IPS-18a (cell line): ENCODE measurements at regions not wholly inside any gene's neighbourhood (a gene's known extent, or its start where the extent isn't known, plus 50 kb on each side); places are given as distances from the start of the nearest gene placed in this dataset.

Experiments used
- H3K27ac ChIP-seq: one replicate; pipeline ENCODE4 v1.5.1; 2013; ENCODE audit warnings: low read length
- H3K27me3 ChIP-seq: one replicate; pipeline ENCODE4 v1.6.1; 2013; ENCODE audit warnings: mild to moderate bottlenecking, low read length; ENCODE audit not compliant: control insufficient read depth, insufficient read depth
- H3K36me3 ChIP-seq: one replicate; pipeline ENCODE4 v1.6.1; 2013; ENCODE audit warnings: low read depth, low read length; ENCODE audit not compliant: control insufficient read depth
- H3K4me1 ChIP-seq: one replicate; pipeline ENCODE4 v1.6.1; 2013; ENCODE audit warnings: low read depth, low read length; ENCODE audit not compliant: control insufficient read depth
- H3K4me3 ChIP-seq: one replicate; pipeline ENCODE4 v1.5.1; 2013; ENCODE audit warnings: low read length
- H3K9ac ChIP-seq: one replicate; pipeline ENCODE4 v1.6.1; 2013; ENCODE audit warnings: mild to moderate bottlenecking, low read length, moderate library complexity
- H3K9me3 ChIP-seq: one replicate; pipeline ENCODE4 v1.6.1; 2013; ENCODE audit warnings: low read depth, low read length; ENCODE audit not compliant: control insufficient read depth

GRCh38 chr4:134471569-134471968 is 270.0 kb upstream of the PABPC4L start:
- no peaks in the 10 kb centered on the region for H3K9me3 ChIP-seq
- H3K4me3 ChIP-seq: no peak overlapping the region

GRCh38 chr4:134470544-134470943 is 269.0 kb upstream of the PABPC4L start:
- Histone ChIP-seq H3K9ac (no peak overlapping the region), H3K4me1 (no peaks in the 10 kb centered on the region), H3K27ac (no peak overlapping the region), H3K4me3 (no peak overlapping the region), H3K27me3 (no peaks in the 10 kb centered on the region), H3K9me3 (no peaks in the 10 kb centered on the region), H3K36me3 (no peaks in the 10 kb centered on the region)

More at GRCh38 chr4:134471569-134471968, 270.0 kb upstream of the PABPC4L start:
- Histone ChIP-seq H3K27ac (no peak overlapping the region), H3K4me1 (no peaks in the 10 kb centered on the region), H3K27me3 (no peaks in the 10 kb centered on the region), H3K36me3 (no peaks in the 10 kb centered on the region), H3K9ac (no peak overlapping the region)

- Histone ChIP-seq H3K9me3 (peaks cover 2% of the 10 kb centered on the region), H3K27me3 (no peaks in the 10 kb centered on the region), H3K27ac (no peak overlapping the region), H3K9ac (no peak overlapping the region), H3K4me3 (no peak overlapping the region), H3K4me1 (no peaks in the 10 kb centered on the region), H3K36me3 (no peaks in the 10 kb centered on the region)
Observed at GRCh38 chr4:134465417-134465816, 263.8 kb upstream of the PABPC4L start.

GRCh38 chr4:134463771-134464170 is 262.2 kb upstream of the PABPC4L start:
- Histone ChIP-seq H3K9me3 (peaks cover 4% of the 10 kb centered on the region), H3K4me1 (no peaks in the 10 kb centered on the region), H3K36me3 (no peaks in the 10 kb centered on the region), H3K27me3 (no peaks in the 10 kb centered on the region), H3K4me3 (no peak overlapping the region), H3K27ac (no peak overlapping the region), H3K9ac (no peak overlapping the region)

DNA sequence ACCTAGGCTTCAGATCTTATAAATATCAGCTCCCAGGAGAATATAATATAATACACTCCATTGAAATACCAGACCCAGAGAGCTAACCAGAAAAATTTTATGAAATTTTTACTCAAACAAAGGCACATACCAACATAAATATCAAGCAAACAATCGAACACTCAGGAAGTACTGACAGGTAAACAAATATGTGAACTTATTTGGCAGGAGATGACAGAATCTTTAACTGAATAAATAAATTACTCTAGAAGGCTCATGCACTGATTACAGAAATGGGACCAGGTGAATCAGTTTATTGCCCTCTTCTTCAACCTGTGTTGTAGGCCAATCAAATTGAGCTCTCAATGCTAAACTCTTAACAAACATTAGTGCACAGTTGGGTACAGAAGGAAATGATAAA is 225.2 kb upstream of the PABPC4L start:
- no peaks in the 10 kb centered on the region for H3K36me3 ChIP-seq
- H3K9me3 ChIP-seq: no peaks in the 10 kb centered on the region
- H3K27me3 ChIP-seq: no peaks in the 10 kb centered on the region
- H3K27ac ChIP-seq: no peak overlapping the region
- no peak overlapping the region for H3K4me3 ChIP-seq
- no peaks in the 10 kb centered on the region for H3K4me1 ChIP-seq
- H3K9ac ChIP-seq: no peak overlapping the region

DNA sequence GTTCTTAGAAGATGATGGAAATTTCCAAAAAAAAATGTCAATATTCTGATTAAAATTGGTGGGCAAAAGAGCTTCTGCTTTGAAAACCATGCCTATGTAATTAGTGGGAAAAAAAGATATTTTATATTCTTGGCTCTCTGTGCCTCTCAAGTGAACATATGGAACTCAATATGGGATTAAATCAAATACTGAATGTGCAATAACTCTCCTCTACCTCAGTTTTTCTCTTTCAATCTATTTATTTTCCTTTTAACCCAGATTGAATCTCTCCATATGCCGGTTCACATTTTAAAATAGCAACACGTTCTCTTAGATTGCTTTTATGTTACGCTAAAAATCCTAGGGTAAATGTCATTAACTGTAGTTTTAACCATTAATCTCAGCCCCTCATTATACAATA is 224.2 kb upstream of the PABPC4L start:
- Histone ChIP-seq H3K4me1 (no peaks in the 10 kb centered on the region), H3K4me3 (no peak overlapping the region), H3K9ac (no peak overlapping the region), H3K9me3 (no peaks in the 10 kb centered on the region), H3K36me3 (no peaks in the 10 kb centered on the region), H3K27me3 (no peaks in the 10 kb centered on the region), H3K27ac (no peak overlapping the region)

DNA sequence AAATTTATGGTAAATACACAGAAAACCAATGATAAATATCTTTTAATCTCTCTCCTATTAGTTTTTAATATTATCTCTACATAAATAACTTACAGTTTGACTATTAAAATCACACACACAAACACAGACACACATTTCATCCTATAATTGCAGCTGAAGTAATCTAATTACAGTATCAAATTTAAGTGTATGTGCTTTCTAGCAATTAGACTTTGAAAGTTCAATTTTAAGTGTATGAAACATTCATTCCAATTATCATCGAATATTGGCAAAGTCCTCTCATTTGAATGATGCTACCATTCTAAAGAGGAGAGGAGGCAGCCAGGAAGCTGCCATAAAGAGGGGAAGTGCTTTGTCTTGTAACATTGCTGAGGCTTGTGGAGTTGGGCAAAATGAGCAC is 221.2 kb upstream of the PABPC4L start:
- no peaks in the 10 kb centered on the region for H3K4me1 ChIP-seq
- H3K9ac ChIP-seq: no peak overlapping the region
- H3K27ac ChIP-seq: no peak overlapping the region

DNA sequence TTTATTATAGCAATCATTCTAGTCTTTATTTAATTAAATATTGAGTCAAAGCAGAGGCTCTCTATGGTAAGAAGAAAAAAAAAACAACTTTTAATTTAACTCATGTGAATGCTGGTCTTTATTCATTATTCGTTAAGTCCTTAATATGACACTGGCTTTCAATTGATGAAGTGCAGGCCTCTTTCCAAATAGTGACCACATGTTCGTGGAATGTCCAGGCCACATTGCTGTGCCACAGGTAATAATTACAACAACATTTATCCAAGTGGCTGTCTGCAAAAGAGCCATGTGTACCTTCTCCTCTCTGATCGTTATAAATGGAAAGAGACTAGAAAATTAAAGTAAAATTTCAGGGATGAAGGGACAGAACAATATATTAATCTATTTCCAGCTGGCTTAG is 220.1 kb upstream of the PABPC4L start:
- H3K36me3 ChIP-seq: no peaks in the 10 kb centered on the region
- no peaks in the 10 kb centered on the region for H3K4me1 ChIP-seq
- no peak overlapping the region for H3K4me3 ChIP-seq
- no peak overlapping the region for H3K9ac ChIP-seq
- H3K27ac ChIP-seq: no peak overlapping the region
- no peaks in the 10 kb centered on the region for H3K27me3 ChIP-seq
- H3K9me3 ChIP-seq: no peaks in the 10 kb centered on the region

More for the DNA sequence above, 221.2 kb upstream of the PABPC4L start:
- Histone ChIP-seq H3K4me3 (no peak overlapping the region), H3K9me3 (no peaks in the 10 kb centered on the region), H3K27me3 (no peaks in the 10 kb centered on the region), H3K36me3 (no peaks in the 10 kb centered on the region)

DNA sequence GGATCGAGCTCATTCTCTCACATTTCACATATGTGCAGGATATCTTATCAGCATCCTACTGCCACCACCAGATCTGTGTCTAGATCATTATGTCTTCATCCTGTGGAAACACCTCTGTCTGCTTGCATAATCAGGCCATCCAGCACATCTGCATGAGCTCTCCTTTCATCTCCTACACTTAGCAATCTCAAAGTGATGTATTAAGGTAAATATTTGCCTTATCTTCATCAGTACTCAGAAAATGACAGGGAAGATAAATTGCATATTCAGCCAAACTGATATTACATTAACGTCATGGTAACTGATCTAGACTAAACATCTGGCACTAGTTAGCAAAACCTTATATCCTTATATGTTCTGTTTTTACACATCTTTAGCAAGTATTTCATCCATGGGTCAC is 207.3 kb upstream of the PABPC4L start:
- H3K9me3 ChIP-seq: no peaks in the 10 kb centered on the region
- no peaks in the 10 kb centered on the region for H3K36me3 ChIP-seq
- H3K4me3 ChIP-seq: no peak overlapping the region
- no peaks in the 10 kb centered on the region for H3K27me3 ChIP-seq
- no peak overlapping the region for H3K27ac ChIP-seq
- H3K9ac ChIP-seq: no peak overlapping the region
- H3K4me1 ChIP-seq: no peaks in the 10 kb centered on the region

GRCh38 chr4:134401798-134402197 is 200.2 kb upstream of the PABPC4L start:
- H3K4me1 ChIP-seq: no peaks in the 10 kb centered on the region
- H3K27ac ChIP-seq: no peak overlapping the region
- no peak overlapping the region for H3K9ac ChIP-seq
- H3K36me3 ChIP-seq: no peaks in the 10 kb centered on the region
- no peaks in the 10 kb centered on the region for H3K9me3 ChIP-seq
- H3K4me3 ChIP-seq: no peak overlapping the region
- no peaks in the 10 kb centered on the region for H3K27me3 ChIP-seq

DNA sequence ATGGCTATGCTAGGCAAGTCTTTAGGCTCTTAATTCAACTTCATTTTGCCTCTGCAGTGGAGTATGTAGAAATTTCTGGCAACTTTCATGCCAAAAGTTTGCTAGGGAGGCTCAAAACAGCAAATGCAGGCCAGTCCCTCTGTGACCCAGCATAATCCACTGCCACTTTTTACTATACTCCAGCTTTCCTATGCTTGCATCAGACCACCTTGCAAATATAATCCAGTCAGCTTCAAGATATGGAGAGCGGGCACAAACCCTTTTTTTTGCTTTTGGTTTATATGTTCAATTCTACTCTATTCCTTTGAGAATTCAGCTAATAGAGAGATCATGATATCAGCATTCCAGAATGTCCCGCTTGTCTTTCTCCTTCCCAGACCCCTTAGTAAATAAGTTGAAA is 192.0 kb upstream of the PABPC4L start:
- Histone ChIP-seq H3K36me3 (no peaks in the 10 kb centered on the region), H3K27ac (no peak overlapping the region), H3K9me3 (no peaks in the 10 kb centered on the region), H3K9ac (no peak overlapping the region), H3K4me1 (peaks cover 6% of the 10 kb centered on the region), H3K4me3 (no peak overlapping the region), H3K27me3 (no peaks in the 10 kb centered on the region)

DNA sequence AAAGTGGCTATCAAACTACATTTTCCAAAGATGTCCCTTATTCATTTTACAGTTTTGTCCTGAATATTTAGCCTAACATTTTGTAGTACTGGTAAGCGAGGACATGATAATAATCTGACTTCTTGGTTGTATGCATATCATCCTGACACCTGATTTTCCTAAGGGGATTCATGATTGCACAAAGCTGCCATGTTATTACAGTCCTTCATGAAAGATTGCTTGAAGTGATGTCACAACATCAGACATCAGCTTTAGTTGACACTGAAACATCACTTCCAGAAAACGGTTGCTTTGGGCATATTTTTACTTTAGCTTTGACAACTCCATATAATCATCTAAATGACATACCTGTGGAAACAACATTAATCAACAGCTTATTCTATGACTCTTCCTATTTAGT is 188.7 kb upstream of the PABPC4L start:
- H3K4me3 ChIP-seq: no peak overlapping the region
- H3K36me3 ChIP-seq: no peaks in the 10 kb centered on the region
- H3K27me3 ChIP-seq: no peaks in the 10 kb centered on the region
- H3K4me1 ChIP-seq: peaks cover 12% of the 10 kb centered on the region
- no peaks in the 10 kb centered on the region for H3K9me3 ChIP-seq
- H3K27ac ChIP-seq: no peak overlapping the region
- H3K9ac ChIP-seq: no peak overlapping the region
